Erythroblast (primary cell): ENCODE measurements at regions not wholly inside any gene's neighbourhood (a gene's known extent, or its start where the extent isn't known, plus 50 kb on each side); places are given as distances from the start of the nearest gene placed in this dataset.

Experiments
- GATA1 ChIP-seq: IDR thresholded peaks from 2 replicates; pipeline ENCODE4 v1.6.1; 2011; ENCODE audit warnings: low read depth, mild to moderate bottlenecking, control low read depth, low read length, moderate library complexity
- POLR2A ChIP-seq: IDR thresholded peaks from 2 replicates; pipeline ENCODE4 v1.6.1; 2011; ENCODE audit warnings: mild to moderate bottlenecking, low read length

DNA sequence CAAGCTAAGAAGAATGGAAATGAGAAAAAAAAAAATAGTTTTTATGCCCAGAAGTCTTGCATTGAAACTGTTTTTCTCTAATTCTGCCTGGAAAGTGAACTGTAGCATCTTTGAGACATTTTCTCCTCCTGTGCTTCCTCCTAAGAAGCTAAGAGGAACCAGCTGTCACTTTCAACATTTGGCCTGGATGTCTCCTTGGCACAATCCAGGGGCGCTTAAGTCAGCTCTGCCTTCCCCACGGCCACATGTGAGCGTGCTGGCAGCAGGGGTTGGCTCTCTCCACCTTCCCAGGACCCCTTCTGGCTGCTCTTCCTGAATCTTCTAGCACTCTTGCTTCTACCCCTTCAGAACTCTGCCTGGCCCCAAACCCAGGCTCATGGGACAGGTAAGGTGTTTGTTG, 289.6 kb upstream of the ADARB2 start:
- TF ChIP-seq POLR2A, result no peak
- no peak for TF ChIP-seq GATA1
